ENCODE measurements at regions not wholly inside any gene's neighbourhood (a gene's known extent, or its start where the extent isn't known, plus 50 kb on each side); places are given as distances from the start of the nearest gene placed in this dataset.
"Not testable (repeated sequence)": the region's sequence is repeated elsewhere in the genome, so short reads cannot be mapped to it uniquely, and the experiment has no call there.

DNA sequence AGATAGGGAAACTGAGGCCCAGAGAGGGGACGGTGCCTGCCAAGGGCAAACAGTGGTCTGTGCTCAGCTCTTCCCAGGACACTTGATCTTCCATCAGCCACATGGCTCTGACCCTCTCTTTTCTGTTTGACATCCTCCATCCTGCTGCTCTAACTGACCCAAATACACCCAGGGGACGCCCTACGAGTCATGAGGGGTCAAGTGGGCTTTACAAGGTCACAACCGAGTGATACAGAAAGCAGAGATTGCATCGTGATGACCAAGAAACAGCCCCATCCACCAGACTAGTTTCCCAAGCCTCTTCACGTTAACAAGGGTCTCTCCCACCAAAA, 131.2 kb upstream of the UNC5B start:
- no peak for DNase-seq (ENCODE audit: low read depth in 2 of 2)

DNA sequence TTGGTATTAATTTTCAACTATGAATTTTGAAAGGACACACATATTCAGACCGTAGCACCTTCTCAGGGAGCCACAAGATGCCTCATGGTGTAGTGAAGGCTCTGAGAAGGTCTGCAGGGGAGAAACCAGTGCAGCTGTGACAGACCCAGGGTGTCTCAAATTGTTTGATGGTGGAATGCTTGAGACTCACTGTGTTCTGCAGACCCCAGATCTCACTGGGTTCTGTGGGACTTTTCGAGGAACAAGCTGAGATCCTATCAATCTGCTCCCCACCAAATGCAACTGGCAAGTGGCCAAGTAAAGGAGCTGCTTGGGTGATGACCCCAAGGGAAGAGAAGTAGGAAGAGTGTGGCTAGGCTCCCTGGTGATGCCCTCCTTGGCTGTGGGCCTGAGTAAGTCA, 130.5 kb upstream of the UNC5B start:
- no peak for DNase-seq (ENCODE audit: low read depth in 2 of 2)

- no peak for DNase-seq (ENCODE audit: low read depth in 2 of 2)
Observed at GRCh38 chr10:71082960-71083715, 129.2 kb upstream of the UNC5B start.

DNA sequence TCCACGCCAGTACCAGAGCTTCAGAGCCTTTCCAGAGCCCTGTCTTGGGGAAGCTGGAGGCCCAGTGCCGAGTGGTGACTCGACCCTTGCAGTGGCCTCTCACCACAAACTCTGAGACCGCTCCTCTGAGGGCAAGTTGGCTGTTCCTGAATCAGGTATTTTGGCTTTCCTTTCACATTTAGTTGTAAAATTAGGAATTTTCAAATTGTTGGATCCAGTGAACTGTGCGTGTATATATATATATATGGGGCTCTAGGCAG, 128.7 kb upstream of the UNC5B start:
- DNase-seq (ENCODE audit: low read depth in 2 of 2), result no peak

DNA sequence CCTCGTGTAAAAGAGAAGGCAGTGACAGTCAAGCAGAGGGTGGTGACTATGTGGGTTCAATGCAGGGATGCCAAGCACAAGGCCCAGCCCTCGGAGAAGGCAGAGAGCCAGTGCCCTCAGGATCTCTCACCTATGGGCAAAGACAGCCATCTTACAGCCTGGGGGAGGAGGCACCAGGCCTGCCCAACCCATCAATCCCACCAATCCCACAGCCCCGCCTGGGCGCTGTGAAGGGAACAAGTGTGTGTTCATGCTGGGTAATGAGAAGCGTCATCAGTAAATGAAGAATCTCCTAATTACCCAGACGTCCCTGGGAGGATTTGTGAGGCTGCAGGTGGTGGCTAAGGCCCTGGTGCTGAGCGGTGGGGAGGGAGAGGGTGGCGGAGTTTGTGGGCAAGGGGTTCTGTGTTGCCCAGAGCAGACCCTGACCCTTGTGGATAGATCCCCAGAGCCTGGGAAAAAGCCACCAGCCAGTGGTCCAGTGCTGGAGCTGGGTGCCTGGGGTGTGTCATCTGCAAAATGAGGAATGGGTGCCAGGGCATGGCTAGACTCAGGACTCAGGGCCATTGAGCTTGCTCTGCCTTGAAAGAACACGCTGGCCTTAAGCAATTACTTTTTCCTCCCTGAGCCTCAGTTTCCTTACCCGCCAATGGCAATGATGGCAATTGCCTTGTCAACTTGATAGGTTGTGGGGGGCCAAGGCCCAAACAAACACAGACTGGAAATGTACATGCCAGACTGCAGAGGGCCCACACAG, 128.1 kb upstream of the UNC5B start:
- no peak for DNase-seq (ENCODE audit: low read depth in 2 of 2)

DNA sequence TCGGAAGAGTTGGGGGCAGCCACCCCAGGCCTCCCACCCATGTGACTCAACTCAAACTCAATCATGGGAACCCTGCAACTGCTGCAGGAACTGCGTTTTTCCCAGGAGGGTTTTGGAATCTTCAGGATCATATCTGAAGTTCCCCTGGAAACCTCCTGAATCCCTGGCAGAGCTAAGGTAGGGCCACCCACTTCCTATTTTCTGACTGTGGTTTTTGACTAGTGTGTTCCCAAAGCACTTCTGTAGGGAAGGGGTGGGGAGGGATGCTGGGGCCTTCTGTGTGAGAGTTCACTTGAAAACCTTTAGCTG, 127.6 kb upstream of the UNC5B start:
- no peak for DNase-seq (ENCODE audit: low read depth in 2 of 2)

DNA sequence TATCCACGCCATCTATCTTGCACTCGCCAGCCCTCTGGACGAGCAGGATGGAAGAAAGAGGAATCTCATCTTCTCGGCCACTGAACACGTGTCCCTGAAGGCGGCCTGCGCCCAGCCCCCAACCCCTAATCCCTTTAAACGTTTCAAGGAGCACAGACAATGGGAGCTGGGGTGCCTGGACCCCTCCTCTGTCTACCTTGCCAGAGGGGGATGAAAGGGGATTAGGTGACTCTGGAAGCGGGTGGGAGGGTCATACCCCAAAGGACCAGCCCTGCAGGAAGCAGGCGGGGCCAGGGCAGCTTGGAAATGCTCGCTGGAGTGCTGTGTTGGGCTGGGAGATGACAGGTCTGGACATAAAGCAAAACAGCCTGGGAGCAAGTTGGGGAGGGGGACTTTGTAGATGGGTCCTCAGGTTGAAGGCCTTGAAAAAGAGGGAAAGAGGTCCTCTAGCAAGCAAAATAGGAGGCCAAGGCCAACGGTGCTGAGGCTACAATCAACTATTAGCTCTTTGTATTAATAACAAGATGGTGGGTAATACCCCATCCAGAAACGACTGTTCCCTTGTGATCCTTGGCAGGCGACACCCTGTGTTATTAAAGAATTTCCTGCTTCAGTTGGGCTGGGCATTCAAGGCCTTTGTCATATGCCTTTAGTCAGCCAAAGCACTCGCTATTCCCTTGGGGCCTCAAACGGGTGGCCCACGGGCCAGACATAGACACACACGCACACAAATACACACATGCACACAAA, 126.5 kb upstream of the UNC5B start:
- DNase-seq (ENCODE audit: low read depth in 2 of 2), result no peak

- no peak for DNase-seq (ENCODE audit: low read depth in 2 of 2)
Observed at GRCh38 chr10:71086439-71087080, 125.8 kb upstream of the UNC5B start.

DNA sequence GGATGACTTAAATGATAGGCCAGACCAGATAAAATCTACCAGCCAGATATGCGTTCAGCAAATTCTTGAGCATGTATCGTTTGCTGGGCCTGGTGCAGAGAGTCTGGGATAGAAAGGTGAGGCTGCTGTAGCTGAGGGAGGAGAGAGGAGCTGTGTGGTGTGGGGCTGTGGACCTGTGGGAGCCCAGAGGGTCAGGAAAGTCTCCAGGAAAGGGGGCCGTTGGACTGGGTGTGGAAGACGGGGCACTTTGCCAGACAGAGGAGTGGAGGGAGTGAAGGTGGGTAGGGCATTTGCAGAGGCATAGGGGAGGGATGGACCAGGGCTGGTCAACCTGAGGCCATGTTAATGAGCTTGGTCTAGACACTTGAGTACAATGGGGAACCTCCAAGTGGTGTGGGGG, 124.7 kb upstream of the UNC5B start:
- DNase-seq (ENCODE audit: low read depth in 2 of 2), result no peak

- no peak for DNase-seq (ENCODE audit: low read depth in 2 of 2)
Observed at GRCh38 chr10:71088054-71088453, 124.3 kb upstream of the UNC5B start.

DNA sequence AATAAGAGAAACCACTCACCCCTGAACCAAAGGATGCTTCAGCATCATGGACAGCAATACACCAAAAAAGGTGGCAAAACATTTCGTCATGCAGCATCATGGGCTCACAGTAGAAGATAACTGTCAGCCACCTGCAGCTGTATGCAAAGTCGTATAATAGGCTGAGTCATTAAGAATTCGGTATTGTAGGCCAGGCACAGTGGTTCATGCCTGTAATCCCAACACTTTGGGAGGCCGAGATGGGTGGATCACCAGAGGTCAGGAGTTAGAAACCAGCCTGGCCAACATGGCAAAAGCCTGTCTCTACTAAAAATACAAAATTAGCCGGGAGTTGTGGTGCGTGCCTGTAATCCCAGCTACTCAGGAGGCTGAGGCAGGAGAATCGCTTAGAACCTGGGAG, 123.8 kb upstream of the UNC5B start:
- not testable (repeated sequence) for DNase-seq (ENCODE audit: low read depth in 2 of 2)

DNA sequence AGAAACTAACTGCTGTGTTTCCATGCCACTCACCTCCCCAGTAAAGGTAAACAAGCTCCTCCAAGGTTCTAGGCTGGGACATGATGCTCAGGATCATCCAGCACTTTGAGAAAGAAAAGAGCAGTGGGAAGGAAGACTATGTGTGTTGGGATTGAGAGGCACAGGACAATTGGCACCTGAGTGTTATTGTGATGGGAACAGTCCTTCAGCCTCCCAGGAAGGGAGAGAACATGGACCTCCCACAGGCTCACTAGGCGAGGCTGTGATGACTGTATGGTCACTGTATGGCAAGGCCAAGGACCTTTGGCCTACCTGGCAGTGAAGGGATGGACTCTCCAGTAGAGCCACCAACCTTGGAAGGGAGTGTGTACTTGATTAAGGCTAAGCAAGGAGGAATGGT, 123.2 kb upstream of the UNC5B start:
- no peak for DNase-seq (ENCODE audit: low read depth in 2 of 2)

GRCh38 chr10:71090330-71090729, 122.0 kb upstream of the UNC5B start:
- DNase-seq (ENCODE audit: low read depth in 2 of 2), result no peak

- no peak for DNase-seq (ENCODE audit: low read depth in 2 of 2)
Observed at GRCh38 chr10:71090801-71091200, 121.6 kb upstream of the UNC5B start.

- no peak for DNase-seq (ENCODE audit: low read depth in 2 of 2)
Observed at GRCh38 chr10:71092812-71093401, 119.5 kb upstream of the UNC5B start.

GRCh38 chr10:71093531-71093930, 118.8 kb upstream of the UNC5B start:
- DNase-seq (ENCODE audit: low read depth in 2 of 2), result no peak

DNA sequence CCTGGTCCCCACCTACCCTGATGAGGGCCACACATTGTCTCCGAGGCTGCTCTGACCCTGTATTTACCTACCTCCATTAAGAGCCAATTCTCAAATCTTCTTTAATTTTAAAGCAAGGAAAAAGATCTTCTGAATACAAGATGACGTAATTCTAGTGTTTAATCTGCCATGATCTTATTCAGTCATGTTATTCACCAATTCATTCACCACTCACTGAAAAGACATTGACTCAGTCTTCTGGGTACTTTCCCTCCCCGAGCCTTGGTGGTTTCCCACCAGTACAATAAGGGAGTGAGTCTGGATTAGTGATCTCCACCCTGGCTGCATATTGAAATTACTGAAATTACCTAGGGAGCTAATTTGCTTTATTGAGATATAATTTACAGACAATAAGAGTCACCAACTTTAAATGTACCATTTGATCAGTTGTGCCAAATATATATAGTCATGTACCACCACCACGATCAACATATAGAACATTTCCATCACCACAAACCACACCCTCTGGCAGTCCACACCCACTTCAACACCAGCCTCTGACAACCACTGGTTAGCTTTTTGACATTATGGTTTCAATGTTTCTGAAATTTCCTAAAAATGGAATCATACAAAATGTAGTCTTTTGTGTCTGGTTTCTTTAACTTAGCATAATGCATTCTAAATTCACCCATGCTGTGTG, 117.5 kb upstream of the UNC5B start:
- DNase-seq (ENCODE audit: low read depth in 2 of 2), result no peak

DNA sequence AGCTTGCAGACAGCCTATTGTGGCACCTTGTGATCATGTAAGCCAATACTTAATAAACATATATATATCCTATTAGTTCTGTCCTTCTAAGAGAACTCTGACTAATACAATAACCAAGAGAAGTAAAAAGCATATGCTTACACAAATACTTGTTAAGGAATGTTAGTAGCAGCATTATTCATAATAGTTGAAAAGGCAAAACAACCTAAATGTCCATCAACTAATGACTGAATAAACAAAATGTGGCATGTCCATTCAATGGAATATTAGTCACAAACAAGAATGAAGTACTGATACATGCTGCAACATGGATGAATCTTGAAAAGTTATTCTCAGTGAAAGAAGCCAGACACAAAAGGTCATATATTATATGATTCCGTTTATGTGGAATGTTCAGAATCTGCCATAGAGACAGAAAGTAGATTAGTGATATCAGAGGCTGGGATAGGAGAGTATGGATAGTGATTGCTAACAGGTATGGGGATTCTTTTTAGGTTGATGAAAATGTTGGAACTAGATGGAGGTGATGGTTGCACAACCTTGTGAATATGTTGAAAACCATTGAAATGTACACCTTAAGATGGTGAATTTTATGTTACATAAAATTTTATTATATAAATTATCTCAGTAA, 112.5 kb upstream of the UNC5B start:
- DNase-seq (ENCODE audit: low read depth in 2 of 2), result no peak

- DNase-seq (ENCODE audit: low read depth in 2 of 2), result no peak
Observed at GRCh38 chr10:71103961-71104360, 108.4 kb upstream of the UNC5B start.

- DNase-seq (ENCODE audit: low read depth in 2 of 2), result not testable (repeated sequence)
Observed at GRCh38 chr10:71106151-71106550, 106.2 kb upstream of the UNC5B start.

DNA sequence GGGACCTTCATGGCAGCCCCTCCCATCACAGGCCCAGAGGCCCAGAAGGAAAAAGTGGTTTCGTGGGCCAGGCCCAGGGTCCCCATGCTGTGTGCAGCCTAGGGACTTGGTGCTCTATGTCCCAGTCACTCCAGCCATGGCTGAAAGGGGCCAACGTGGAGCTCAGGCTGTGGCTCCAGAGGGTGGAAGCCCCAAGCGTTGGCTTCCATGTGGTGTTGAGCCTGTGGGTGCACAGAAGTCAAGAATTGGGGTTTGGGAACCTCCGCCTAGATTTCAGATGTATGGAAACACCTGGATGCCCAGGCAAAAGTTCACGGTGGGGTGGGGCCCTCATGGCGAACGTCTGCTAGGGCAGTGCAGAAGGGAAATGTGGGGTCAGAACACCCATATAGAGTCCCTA, 105.3 kb upstream of the UNC5B start:
- DNase-seq (ENCODE audit: low read depth in 2 of 2), result not testable (repeated sequence)

Measured in lung microvascular endothelial cell (primary cell).